ENCODE measurements at regions not wholly inside any gene's neighbourhood (a gene's known extent, or its start where the extent isn't known, plus 50 kb on each side); places are given as distances from the start of the nearest gene placed in this dataset.

GRCh38 chr7:63040336-63040735 lies 958.3 kb upstream of the ZNF722 start:
- H3K4me1 Mint-ChIP-seq (ENCODE audit: low read depth), result no peaks in the 10 kb centered on the region
- no peak for TF ChIP-seq CTCF (IDR thresholded peaks at IDR 0.05; ENCODE audit: unreplicated experiment)
- no peak overlapping the region for H3K4me3 Mint-ChIP-seq (ENCODE audit: low read depth)
- no peak overlapping the region for H3K27ac Mint-ChIP-seq
- peaks cover 74% of the 10 kb centered on the region for H3K9me3 Mint-ChIP-seq (ENCODE audit: low read depth)
- peaks cover 20% of the 10 kb centered on the region for H3K36me3 Mint-ChIP-seq (ENCODE audit: insufficient read depth)
- no peak for DNase-seq (ENCODE audit: low spot score, unreplicated experiment)
- no peaks in the 10 kb centered on the region for H3K27me3 Mint-ChIP-seq

- peaks cover 18% of the 10 kb centered on the region for H3K36me3 Mint-ChIP-seq (ENCODE audit: insufficient read depth)
- TF ChIP-seq CTCF (IDR thresholded peaks at IDR 0.05; ENCODE audit: unreplicated experiment), result no peak
- H3K27me3 Mint-ChIP-seq, result no peaks in the 10 kb centered on the region
- no peak overlapping the region for H3K27ac Mint-ChIP-seq
- H3K9me3 Mint-ChIP-seq (ENCODE audit: low read depth), result peaks cover 67% of the 10 kb centered on the region
- DNase-seq (ENCODE audit: low spot score, unreplicated experiment), result no peak
- H3K4me3 Mint-ChIP-seq (ENCODE audit: low read depth), result no peak overlapping the region
- H3K4me1 Mint-ChIP-seq (ENCODE audit: low read depth), result no peaks in the 10 kb centered on the region
Observed at GRCh38 chr7:63040966-63041610, 957.6 kb upstream of the ZNF722 start.

GRCh38 chr7:63041786-63042185 lies 956.9 kb upstream of the ZNF722 start:
- peaks cover 18% of the 10 kb centered on the region for H3K36me3 Mint-ChIP-seq (ENCODE audit: insufficient read depth)
- H3K4me1 Mint-ChIP-seq (ENCODE audit: low read depth), result no peaks in the 10 kb centered on the region
- DNase-seq (ENCODE audit: low spot score, unreplicated experiment), result no peak

GRCh38 chr7:63042730-63043511 lies 955.7 kb upstream of the ZNF722 start:
- Mint-ChIP-seq H3K27me3 (no peaks in the 10 kb centered on the region), H3K36me3 (ENCODE audit: insufficient read depth) (peaks cover 11% of the 10 kb centered on the region), H3K4me1 (ENCODE audit: low read depth) (no peaks in the 10 kb centered on the region), H3K27ac (no peak overlapping the region), H3K4me3 (ENCODE audit: low read depth) (no peak overlapping the region), H3K9me3 (ENCODE audit: low read depth) (peaks cover 54% of the 10 kb centered on the region)
- TF ChIP-seq CTCF (IDR thresholded peaks at IDR 0.05; ENCODE audit: unreplicated experiment), result no peak
- no peak for DNase-seq (ENCODE audit: low spot score, unreplicated experiment)

More at GRCh38 chr7:63041786-63042185, 956.9 kb upstream of the ZNF722 start:
- Mint-ChIP-seq H3K27ac (no peak overlapping the region), H3K9me3 (ENCODE audit: low read depth) (peaks cover 63% of the 10 kb centered on the region), H3K4me3 (ENCODE audit: low read depth) (no peak overlapping the region), H3K27me3 (no peaks in the 10 kb centered on the region)
- no peak for TF ChIP-seq CTCF (IDR thresholded peaks at IDR 0.05; ENCODE audit: unreplicated experiment)

- DNase-seq (ENCODE audit: low spot score, unreplicated experiment), result no peak
- Mint-ChIP-seq H3K9me3 (ENCODE audit: low read depth) (peaks cover 44% of the 10 kb centered on the region), H3K4me3 (ENCODE audit: low read depth) (no peak overlapping the region), H3K36me3 (ENCODE audit: insufficient read depth) (peaks cover 11% of the 10 kb centered on the region), H3K27ac (no peak overlapping the region), H3K27me3 (no peaks in the 10 kb centered on the region), H3K4me1 (ENCODE audit: low read depth) (no peaks in the 10 kb centered on the region)
- no peak for TF ChIP-seq CTCF (IDR thresholded peaks at IDR 0.05; ENCODE audit: unreplicated experiment)
Observed at GRCh38 chr7:63043657-63044543, 954.7 kb upstream of the ZNF722 start.

All from progenitor cell of endocrine pancreas (in vitro differentiated cells).